HG03342 (cell line): ENCODE measurements at regions not wholly inside any gene's neighbourhood (a gene's known extent, or its start where the extent isn't known, plus 50 kb on each side); places are given as distances from the start of the nearest gene placed in this dataset.
"Not testable (repeated sequence)": the region's sequence is repeated elsewhere in the genome, so short reads cannot be mapped to it uniquely, and the experiment has no call there.

Experiments
- ATAC-seq: cut with Tn5 transposase; IDR thresholded peaks from one replicate; pipeline ENCODE4 v1.9.1; 2021; ENCODE audit warnings: mild to moderate bottlenecking, moderate library complexity; ENCODE audit not compliant: unreplicated experiment

DNA sequence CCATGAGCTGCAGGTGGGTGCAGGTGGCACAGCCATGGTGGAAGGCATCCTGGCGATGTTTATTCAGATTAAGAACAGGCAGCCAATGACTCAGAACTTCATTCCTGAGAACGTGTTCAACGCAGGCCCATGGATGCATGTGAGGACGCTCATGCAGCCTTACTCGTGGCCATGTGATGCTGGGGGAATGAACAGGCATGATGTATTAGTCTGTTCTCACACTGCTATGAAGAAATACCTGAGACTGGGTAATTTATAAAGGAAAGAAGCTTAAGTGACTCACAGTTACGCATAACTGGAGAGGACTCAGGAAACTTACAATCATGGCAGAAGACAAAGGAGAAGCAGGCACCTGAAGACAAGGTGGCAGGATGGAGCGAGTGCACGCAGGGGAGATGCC, 146.6 kb downstream of the RNASET2 start:
- no peak for ATAC-seq

DNA sequence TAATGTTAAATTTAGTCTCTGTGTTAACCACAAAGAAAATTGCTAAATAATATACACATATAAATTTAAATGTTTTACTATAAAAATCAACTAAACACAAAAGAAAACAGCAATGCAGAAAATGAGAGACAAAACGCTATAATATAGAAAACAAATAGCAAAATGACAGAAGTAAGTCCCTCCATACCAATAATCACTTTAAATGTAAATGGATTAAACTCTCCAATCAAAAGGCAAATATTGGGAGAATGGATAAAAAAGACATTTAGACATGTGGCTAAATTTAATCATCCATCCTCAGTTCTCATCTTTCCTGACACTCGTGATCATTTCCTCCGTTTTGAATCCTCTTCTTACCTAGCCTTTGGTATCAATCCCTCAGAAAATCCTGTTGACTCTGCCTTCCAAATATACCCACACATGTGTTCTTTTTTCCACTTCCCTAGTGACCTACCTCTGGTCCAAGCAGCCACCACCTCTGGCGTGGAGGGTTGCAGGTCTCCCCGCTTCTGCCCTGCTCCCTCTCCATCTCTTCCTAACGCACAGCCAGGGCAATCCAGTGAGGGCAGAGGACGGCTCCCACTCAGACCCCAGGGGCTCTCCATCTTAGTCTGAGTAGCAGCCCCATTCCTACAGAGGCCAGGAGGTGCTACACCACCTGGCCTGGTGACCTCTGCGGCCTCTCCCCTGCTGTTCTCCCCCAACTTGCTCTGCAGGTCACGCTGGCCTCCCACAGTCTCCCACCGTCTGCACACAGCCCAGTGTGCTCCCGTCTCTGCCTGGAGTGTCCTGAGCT, 149.2 kb downstream of the RNASET2 start:
- no peak for ATAC-seq

DNA sequence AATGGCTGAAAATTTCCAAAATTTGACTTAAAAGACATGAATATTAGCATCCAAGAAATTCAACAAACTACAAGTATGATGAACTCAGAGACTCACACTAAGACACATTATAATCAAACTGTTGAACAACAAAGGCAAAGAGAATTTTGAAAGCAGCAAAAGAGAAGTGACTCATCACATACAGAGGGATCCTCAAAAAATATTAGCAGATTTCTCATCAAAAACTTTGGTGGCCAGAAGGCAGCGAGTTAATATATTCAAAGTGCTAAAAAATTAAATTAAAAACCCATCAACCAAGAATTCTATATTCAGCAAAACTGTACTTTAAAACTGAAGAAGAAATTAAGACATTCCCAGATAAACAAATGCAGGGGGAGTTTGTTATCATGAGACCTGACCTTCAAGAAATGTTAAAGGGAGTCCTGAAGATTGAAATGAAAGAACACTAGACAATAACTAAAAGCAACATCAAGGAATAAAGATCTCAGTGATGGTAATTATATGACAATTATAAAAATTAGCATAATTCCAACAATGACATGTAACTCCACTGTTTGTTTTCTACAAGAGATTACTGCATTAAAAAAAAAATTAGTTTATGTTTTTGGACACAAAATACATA, 150.0 kb downstream of the RNASET2 start:
- no peak for ATAC-seq

DNA sequence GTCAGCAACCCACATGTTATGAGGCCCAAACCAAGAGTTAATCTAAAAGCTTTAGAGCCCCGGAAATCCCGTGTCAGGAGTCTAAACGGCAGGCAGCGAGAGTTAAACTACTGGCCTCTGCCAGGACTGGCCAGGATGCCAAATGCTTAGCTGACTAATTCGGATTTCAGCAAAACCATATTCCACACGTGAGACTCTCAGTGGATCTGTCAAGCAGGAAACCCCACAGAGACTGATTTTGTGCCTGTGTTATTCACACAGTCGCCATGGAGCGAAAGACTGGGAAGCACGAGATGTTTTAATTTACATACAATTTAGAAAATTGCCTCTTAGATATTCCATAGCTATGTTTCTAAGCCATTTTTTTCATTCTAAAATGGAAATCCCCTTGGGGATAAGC, 152.9 kb downstream of the RNASET2 start:
- no peak for ATAC-seq

DNA sequence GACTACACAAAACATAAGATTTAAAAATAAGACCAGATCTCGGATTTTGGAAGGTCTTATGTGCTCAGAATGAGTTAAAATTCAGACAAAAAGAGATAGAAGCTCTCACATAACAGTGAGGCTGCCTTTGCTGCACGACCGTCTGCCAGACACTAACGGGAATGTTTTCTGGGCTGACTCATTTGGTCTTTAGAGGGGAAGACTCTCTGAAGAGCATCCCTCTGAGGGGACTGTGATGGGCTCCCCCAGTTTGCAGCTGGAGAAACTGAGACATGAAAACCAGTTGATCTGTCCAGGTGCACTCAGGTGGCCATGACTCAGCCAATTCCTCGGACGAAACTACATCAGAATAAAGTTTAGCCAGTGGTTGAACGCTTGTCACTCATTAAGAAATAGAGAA, 153.9 kb downstream of the RNASET2 start:
- no peak for ATAC-seq

DNA sequence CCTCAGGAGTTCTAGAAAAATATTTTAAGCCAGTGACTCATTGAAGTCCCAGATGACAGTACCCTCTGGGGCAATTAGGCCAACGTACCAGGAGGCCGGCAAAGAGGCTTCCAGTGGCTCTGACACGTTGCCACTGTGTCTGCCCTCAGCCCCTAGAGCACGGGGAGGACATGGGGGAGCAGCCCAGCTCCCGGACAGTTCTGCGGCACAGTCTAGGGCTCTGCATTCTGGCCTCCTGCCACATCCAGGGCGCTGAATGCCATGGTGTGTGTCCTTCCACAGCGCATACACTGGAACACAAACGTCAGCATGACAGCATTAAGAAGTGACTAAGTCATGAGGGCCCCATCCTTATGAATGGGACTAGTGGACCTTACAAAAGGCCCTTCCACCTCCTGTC, 156.2 kb downstream of the RNASET2 start:
- ATAC-seq = no peak

- ATAC-seq = no peak
These were observed 157.7 kb downstream of the RNASET2 start for GRCh38 chr6:166798652-166799051.

DNA sequence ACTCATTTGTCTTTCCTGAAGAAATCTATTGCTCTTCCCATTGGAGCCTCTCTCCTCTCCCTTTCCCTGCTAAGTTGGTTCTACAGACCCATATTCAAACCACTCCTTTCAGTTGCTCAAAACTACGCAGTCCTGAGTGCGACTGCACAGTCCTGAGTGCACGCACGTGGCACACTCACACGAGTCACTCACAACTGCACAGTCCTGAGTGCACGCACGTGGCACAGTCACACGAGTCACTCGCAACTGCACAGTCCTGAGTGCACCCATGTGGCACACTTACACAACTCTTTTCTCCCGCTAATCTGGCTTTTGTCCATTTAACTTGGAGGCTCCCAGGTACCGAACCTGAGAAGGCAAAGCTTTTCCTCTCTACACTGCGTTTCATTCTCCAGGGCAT, 159.7 kb downstream of the RNASET2 start:
- no peak for ATAC-seq

DNA sequence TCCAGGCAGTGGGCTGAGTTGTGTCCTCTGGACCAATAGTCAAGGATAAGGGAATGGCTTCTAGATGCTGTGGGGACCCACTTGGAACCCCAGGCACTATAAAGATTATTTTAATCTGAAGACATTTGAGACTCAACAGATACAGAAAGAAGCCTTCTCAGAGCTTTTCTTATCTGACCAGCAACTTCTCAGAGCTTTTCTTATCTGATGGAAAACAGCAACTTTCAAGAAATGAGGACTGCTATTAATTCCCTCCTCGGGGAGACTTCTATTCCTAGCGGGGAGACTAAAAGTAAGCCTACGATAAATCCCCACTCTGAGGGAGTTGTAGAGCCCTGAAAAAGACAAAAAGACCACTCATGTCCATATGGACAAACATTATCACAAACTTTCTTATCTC, 160.5 kb downstream of the RNASET2 start:
- no peak for ATAC-seq

GRCh38 chr6:166790808-166791207, 163.8 kb upstream of the RPS6KA2 start:
- ATAC-seq = not testable (repeated sequence)

- ATAC-seq = not testable (repeated sequence)
These were observed 161.9 kb upstream of the RPS6KA2 start for GRCh38 chr6:166788846-166789529.

GRCh38 chr6:166786704-166787293, 159.7 kb upstream of the RPS6KA2 start:
- ATAC-seq = peak; percentile 62

DNA sequence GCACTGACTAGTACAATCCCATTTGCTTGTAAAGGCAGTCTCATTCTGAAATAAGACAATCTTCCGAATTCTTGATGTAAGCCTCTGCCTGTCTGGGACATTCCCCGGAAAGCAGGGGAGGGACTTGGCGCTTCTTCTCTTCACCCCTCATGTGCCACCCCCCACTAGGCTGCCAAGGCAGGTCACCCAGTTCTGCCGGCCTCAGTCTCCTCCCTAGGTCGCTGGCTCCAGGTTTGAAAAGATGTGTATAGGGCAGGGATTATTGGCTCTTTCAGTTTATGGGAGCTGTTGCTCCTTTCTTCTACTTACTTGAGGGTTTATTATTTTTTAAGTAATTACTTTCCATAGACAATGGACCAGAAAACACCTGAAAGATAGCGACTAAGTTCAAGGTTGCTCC, 158.1 kb upstream of the RPS6KA2 start:
- ATAC-seq = no peak

DNA sequence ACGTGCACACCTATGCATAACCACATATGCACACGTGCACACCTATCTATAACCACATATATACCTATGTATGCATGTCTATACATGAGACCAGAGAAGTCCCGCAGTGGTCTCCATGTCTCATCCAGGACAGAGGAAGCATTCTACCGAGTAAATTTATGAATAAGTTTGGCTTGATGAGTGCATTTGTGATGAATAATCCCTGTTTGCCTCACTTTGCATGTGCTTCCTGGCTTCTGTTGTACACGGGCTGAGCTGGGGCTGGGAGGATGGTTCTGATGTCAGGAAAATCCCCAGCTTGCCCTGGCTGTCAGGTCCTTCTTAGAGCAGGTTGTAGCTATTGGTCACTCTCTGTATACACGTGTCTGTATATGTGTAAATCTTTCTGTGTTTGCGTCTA, 157.6 kb upstream of the RPS6KA2 start:
- ATAC-seq = no peak

- no peak for ATAC-seq
These were observed 155.5 kb upstream of the RPS6KA2 start for GRCh38 chr6:166782520-166782919.

DNA sequence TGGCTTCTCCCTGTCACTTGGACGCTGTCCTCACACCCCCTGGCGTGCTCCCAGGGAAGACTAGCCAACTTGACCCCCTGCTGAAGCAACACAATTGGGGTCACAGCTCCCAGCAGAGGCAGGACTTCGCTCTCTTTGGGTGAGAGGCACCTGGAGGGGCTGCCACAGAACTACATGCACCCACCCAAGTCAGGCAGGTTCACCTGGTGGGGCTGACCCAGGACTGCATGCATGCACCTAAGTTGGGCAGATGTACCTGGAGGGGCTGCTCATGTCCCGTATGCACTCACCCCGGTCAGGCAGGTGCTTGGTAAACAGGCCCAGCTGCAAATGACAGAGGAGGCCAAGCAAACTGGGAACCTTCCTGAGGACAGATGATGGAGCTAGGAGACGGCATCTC, 154.3 kb upstream of the RPS6KA2 start:
- no peak for ATAC-seq

DNA sequence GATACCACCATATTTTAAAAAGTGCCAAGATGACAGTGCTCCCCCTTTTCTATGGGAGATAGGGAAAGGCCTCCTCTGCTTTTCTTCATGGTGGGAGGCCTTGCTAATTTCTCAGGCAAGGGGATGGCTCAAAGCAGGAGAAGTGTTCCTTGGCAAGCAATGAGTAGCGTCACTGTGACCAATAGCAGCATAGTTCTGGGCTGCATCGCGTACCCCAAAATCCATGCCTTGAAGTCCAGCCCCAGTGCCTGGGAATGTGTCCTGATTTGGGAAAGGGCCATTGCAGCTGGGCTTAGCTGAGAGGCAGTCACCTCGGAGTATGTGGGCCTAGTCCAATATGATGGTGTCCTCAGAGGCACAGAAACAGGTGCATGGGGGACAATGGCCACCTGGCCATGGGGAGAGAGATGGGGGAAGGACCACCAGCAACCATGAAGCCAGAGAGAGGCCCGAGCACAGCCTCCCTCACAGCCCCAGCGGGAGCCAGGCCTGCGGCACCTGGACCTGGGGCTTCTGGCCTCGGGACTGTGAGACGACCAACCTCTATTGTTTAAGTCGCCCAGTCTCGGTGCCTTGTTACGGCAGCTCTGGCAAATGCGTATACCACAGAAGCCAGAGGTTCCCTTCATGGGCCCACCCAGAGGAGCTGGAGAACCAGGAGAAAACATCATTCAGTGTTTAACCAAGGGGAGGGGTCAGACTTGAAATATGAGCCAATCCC, 153.1 kb upstream of the RPS6KA2 start:
- no peak for ATAC-seq

- no peak for ATAC-seq
These were observed 152.3 kb upstream of the RPS6KA2 start for GRCh38 chr6:166779381-166779780.

- ATAC-seq = no peak
These were observed 151.7 kb upstream of the RPS6KA2 start for GRCh38 chr6:166778776-166779175.

- no peak for ATAC-seq
These were observed 151.0 kb upstream of the RPS6KA2 start for GRCh38 chr6:166778046-166778445.

- no peak for ATAC-seq
These were observed 150.1 kb upstream of the RPS6KA2 start for GRCh38 chr6:166777096-166777630.
